Kidney (tissue), 13 donors: ENCODE measurements at regions not wholly inside any gene's neighbourhood (a gene's known extent, or its start where the extent isn't known, plus 50 kb on each side); places are given as distances from the start of the nearest gene placed in this dataset.

ENCODE experiments used
- DNase-seq, 5 donors: peaks; one replicate each; pipeline ENCODE4 v3.0.0-alpha.2; 2013 to 2020
- FAIRE-seq: peaks from 2 replicates; lab custom pipeline; 2012; peaks lifted over from hg19 to GRCh38; lab: Jason Lieb, UNC
- H3K27ac ChIP-seq, 2 donors: one replicate each; pipeline ENCODE4 v1.7.0; 2013; ENCODE audit warnings: low read depth in 2 of 2, low read length in 2 of 2, inconsistent platforms in 1 of 2
- H3K27me3 ChIP-seq: one replicate; pipeline ENCODE4 v1.7.1; 2013; ENCODE audit warnings: low read length, inconsistent platforms; ENCODE audit not compliant: control insufficient read depth, insufficient read depth
- H3K36me3 ChIP-seq, 3 donors: one replicate each; pipeline versions ENCODE4 v1.7.0 to v1.7.1; 2013; ENCODE audit warnings: low read length in 3 of 3, control low read depth in 1 of 3, inconsistent platforms in 1 of 3; ENCODE audit not compliant: insufficient read depth in 3 of 3, control insufficient read depth in 2 of 3
- H3K4me1 ChIP-seq, 3 donors: one replicate each; pipeline versions ENCODE4 v1.7.0 to v1.7.1; 2013; ENCODE audit warnings: low read length in 3 of 3, inconsistent platforms in 1 of 3, low read depth in 1 of 3; ENCODE audit not compliant: control insufficient read depth in 2 of 3, insufficient read depth in 2 of 3
- H3K4me3 ChIP-seq, 3 donors: one replicate each; pipeline versions ENCODE4 v1.7.0 to v1.8.1; 2013; ENCODE audit warnings: low read length in 3 of 3, control low read depth in 1 of 3, inconsistent platforms in 1 of 3
- H3K9ac ChIP-seq, 3 donors: one replicate each; pipeline versions ENCODE4 v1.7.0 to v1.7.1; 2013; ENCODE audit warnings: low read length in 3 of 3, control low read depth in 1 of 3, inconsistent platforms in 1 of 3
- H3K9me3 ChIP-seq, 3 donors: one replicate each; pipeline versions ENCODE4 v1.7.0 to v1.7.1; 2013; ENCODE audit warnings: low read length in 3 of 3, control low read depth in 1 of 3, inconsistent platforms in 1 of 3; ENCODE audit not compliant: control insufficient read depth in 2 of 3, insufficient read depth in 1 of 3
- intact Hi-C: fragments of 100-400 bp; cut with DNase I; formaldehyde crosslinking; loops from one replicate; pipeline ENCODE4 v1.11.1; 2022
- TF ChIP-seq, protein P1 (sequence below): IDR thresholded peaks from 3 replicates; pipeline ENCODE4 v1.5.1; 2012; ENCODE audit warnings: mild to moderate bottlenecking, moderate library complexity, borderline replicate concordance; ENCODE audit not compliant: insufficient read depth; ENCODE audit errors: extremely low read depth
- donor health status: control.
- donor health status: control.
- donor health status: control.
- donor health status: control.
- donor health status: control.
- donor health status: DM: yes; HTN: yes; CAD: no.
- donor health status: Normal renal cell carcinoma (clear cell type).

DNA sequence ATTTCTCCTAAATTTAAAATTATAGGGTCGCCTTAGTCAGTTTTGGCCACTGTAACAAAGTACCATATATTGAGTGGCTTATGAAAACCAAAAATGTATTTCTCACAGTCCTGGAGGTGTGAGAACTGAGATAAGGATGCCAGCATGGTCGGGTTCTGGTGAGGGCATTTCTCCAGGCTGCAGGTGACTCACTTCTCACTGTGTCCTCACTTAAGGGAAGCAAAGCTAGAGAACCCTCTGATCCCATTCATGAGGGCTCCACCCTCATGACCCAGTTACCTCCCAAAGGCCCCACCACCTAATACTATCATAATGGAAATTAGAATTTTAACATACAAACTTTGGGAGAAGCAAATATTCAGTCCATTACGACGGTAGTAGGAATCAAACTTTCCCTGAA, 75.1 kb upstream of the FBN2 start:
- intact Hi-C loops = no loop called here
- no peak for FAIRE-seq

DNA sequence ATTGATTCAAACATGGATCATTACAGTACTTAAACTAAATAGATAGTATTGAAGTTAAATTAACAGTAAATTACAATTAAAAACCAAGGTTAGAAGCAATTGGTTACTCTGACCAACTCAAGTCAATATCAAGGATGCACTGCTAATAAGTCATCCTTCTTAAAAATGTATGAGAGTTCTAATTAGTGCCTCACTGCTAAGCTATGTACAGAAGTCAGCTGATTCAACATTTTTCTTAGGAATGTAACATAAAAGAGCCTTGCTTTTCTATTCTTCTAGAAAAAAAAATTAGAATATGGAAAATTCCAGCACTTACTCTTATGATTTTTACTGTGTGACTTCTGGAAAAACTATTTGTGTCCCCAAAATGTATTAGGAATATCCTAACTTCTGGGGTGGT, 75.7 kb upstream of the FBN2 start:
- FAIRE-seq (no peak), DNase-seq (no peak)
- Histone ChIP-seq H3K36me3 (no peaks in the 10 kb centered on the region), H3K27me3 (no peaks in the 10 kb centered on the region), H3K4me3 (no peak overlapping the region), H3K27ac (no peak overlapping the region), H3K9me3 (peaks cover 0 to 2% (median 0%) of the 10 kb centered on the region in 3 donors), H3K4me1 (no peaks in the 10 kb centered on the region), H3K9ac (no peak overlapping the region)
- TF ChIP-seq, protein P1, sequence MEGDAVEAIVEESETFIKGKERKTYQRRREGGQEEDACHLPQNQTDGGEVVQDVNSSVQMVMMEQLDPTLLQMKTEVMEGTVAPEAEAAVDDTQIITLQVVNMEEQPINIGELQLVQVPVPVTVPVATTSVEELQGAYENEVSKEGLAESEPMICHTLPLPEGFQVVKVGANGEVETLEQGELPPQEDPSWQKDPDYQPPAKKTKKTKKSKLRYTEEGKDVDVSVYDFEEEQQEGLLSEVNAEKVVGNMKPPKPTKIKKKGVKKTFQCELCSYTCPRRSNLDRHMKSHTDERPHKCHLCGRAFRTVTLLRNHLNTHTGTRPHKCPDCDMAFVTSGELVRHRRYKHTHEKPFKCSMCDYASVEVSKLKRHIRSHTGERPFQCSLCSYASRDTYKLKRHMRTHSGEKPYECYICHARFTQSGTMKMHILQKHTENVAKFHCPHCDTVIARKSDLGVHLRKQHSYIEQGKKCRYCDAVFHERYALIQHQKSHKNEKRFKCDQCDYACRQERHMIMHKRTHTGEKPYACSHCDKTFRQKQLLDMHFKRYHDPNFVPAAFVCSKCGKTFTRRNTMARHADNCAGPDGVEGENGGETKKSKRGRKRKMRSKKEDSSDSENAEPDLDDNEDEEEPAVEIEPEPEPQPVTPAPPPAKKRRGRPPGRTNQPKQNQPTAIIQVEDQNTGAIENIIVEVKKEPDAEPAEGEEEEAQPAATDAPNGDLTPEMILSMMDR = no peak
- intact Hi-C loops = no loop called here

More for the DNA sequence above, 75.1 kb upstream of the FBN2 start:
- Histone ChIP-seq H3K4me3 (no peak overlapping the region), H3K36me3 (no peaks in the 10 kb centered on the region), H3K9me3 (peaks cover 0 to 3% (median 2%) of the 10 kb centered on the region in 3 donors), H3K4me1 (no peaks in the 10 kb centered on the region), H3K9ac (no peak overlapping the region), H3K27me3 (no peaks in the 10 kb centered on the region), H3K27ac (no peak overlapping the region)
- TF ChIP-seq, protein P1 = no peak
- no peak for DNase-seq

DNA sequence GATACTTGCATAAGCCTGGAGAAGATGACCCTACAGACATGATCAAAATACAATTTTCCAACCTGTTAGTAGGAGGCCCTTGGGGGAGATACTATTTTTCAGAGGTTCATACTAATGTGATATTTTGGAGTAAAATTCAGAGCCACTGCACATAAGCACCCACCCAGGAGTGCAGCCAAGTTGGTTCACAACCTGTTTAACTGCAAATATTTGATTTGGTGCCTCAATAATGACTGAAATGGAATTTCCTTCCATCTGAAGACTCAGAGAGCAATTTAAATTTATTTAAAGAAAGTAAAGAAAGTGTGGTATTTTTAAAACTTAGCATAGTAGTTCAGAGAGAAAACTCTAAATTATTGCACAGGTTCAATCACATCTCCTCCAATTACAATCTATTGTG, 77.5 kb upstream of the FBN2 start:
- H3K4me3 ChIP-seq = no peak overlapping the region
- FAIRE-seq (no peak), DNase-seq (no peak)
- no peaks in the 10 kb centered on the region for H3K27me3 ChIP-seq
- H3K36me3 ChIP-seq = no peaks in the 10 kb centered on the region
- TF ChIP-seq, protein P1 = no peak
- no peaks in the 10 kb centered on the region for H3K4me1 ChIP-seq
- no peak overlapping the region for H3K9ac ChIP-seq
- no peaks in the 10 kb centered on the region for H3K9me3 ChIP-seq
- H3K27ac ChIP-seq = no peak overlapping the region
- intact Hi-C loops = no loop called here

DNA sequence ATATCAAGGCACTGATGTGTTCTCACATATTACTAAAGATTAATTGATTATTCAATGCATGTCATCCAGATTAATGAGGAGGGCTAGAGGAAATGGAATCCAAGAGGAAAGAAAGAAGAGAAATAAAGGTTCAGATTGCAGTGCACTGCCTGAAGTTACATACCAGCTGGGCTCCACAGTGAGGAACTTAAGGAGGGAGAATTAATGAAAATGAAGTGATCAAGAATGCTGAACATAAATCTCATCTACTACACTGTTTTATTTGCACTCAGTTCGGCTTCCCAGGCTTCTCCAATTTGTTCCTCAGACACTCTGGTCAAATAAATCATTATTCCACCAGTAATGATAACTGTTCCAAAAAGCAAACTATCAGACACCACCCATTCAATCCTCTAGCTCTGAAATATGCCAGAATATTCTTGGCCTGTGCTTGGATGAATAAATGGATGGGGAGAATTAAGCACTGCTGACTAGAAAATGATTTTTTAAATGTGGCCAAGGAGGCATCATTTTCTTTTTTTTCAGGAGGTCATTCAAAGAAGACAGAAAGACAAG, 88.6 kb upstream of the FBN2 start:
- H3K4me3 ChIP-seq = no peak overlapping the region
- no peak overlapping the region for H3K27ac ChIP-seq
- H3K4me1 ChIP-seq = no peaks in the 10 kb centered on the region
- TF ChIP-seq, protein P1 = no peak
- H3K27me3 ChIP-seq = no peaks in the 10 kb centered on the region
- FAIRE-seq = no peak
- H3K9ac ChIP-seq = no peak overlapping the region
- peaks cover 0 to 2% (median 0%) of the 10 kb centered on the region in 3 donors for H3K9me3 ChIP-seq
- DNase-seq = peak in 3 of 5 donors; percentile 34 to 81 (median 79)
- H3K36me3 ChIP-seq = no peaks in the 10 kb centered on the region
- intact Hi-C loops = no loop called here
